Mesenchymal stem cell (in vitro differentiated cells and primary cell): ENCODE measurements at regions not wholly inside any gene's neighbourhood (a gene's known extent, or its start where the extent isn't known, plus 50 kb on each side); places are given as distances from the start of the nearest gene placed in this dataset.

Source experiments
- DNase-seq: peaks from one replicate; pipeline ENCODE4 v3.0.0-alpha.2; 2013
- H2AFZ ChIP-seq: one replicate; pipeline ENCODE4 v1.6.1; 2013; ENCODE audit warnings: low read depth, mild to moderate bottlenecking, control low read depth, inconsistent platforms, low read length, moderate library complexity
- H2AK5ac ChIP-seq: 2 replicates; pipeline ENCODE4 v1.6.1; 2013; ENCODE audit warnings: low read length, moderate library complexity, mild to moderate bottlenecking, inconsistent platforms; ENCODE audit not compliant: severe bottlenecking
- H2BK120ac ChIP-seq: one replicate; pipeline ENCODE4 v1.6.1; 2013; ENCODE audit warnings: low read depth, mild to moderate bottlenecking, inconsistent platforms, low read length, moderate library complexity
- H2BK12ac ChIP-seq, 2 experiments: one replicate each; pipeline ENCODE4 v1.6.1; 2013; ENCODE audit warnings: inconsistent platforms in 2 of 2, low read length in 2 of 2, mild to moderate bottlenecking in 2 of 2, moderate library complexity in 2 of 2, control low read depth in 1 of 2
- H2BK15ac ChIP-seq: one replicate; pipeline ENCODE4 v1.6.1; 2013; ENCODE audit warnings: mild to moderate bottlenecking, low read depth, inconsistent platforms; ENCODE audit not compliant: poor library complexity, severe bottlenecking
- H2BK5ac ChIP-seq: 2 replicates; pipeline ENCODE4 v1.6.1; 2013; ENCODE audit warnings: low read depth, mild to moderate bottlenecking, low read length, control low read depth, inconsistent platforms; ENCODE audit not compliant: poor library complexity, severe bottlenecking
- H3K14ac ChIP-seq, 2 experiments: one replicate each; pipeline ENCODE4 v1.6.1; 2013; ENCODE audit warnings: inconsistent platforms in 2 of 2, low read length in 2 of 2, control low read depth in 1 of 2, mild to moderate bottlenecking in 1 of 2, moderate library complexity in 1 of 2
- H3K18ac ChIP-seq, 2 experiments: one replicate each; pipeline ENCODE4 v1.6.1; 2013; ENCODE audit warnings: inconsistent platforms in 2 of 2, low read length in 2 of 2, control low read depth in 1 of 2, low read depth in 1 of 2, mild to moderate bottlenecking in 1 of 2
- H3K23ac ChIP-seq, 2 experiments: one replicate each; pipeline ENCODE4 v1.6.1; 2013; ENCODE audit warnings: inconsistent platforms in 2 of 2, low read length in 2 of 2, mild to moderate bottlenecking in 2 of 2, moderate library complexity in 2 of 2, control low read depth in 1 of 2
- H3K27ac ChIP-seq: 2 replicates; pipeline ENCODE4 v1.5.1; 2013; ENCODE audit warnings: mild to moderate bottlenecking, moderate library complexity, low read length, control low read depth, inconsistent platforms; ENCODE audit not compliant: poor library complexity, severe bottlenecking
- H3K27me3 ChIP-seq, 2 experiments: 2 replicates each; pipeline versions ENCODE4 v1.6.1 to v1.7.0; 2013; ENCODE audit warnings: low read length in 2 of 2, mild to moderate bottlenecking in 2 of 2, moderate library complexity in 2 of 2, control low read depth in 1 of 2, inconsistent platforms in 1 of 2; ENCODE audit not compliant: control insufficient read depth in 1 of 2, insufficient read depth in 1 of 2
- H3K36me3 ChIP-seq, 2 experiments: 2 replicates each; pipeline versions ENCODE4 v1.6.1 to v1.7.0; 2013; ENCODE audit warnings: low read length in 2 of 2, control low read depth in 1 of 2, inconsistent platforms in 1 of 2, low read depth in 1 of 2, mild to moderate bottlenecking in 1 of 2; ENCODE audit not compliant: insufficient read depth in 2 of 2, control insufficient read depth in 1 of 2
- H3K4ac ChIP-seq, 2 experiments: one replicate each; pipeline ENCODE4 v1.6.1; 2013; ENCODE audit warnings: inconsistent platforms in 2 of 2, low read length in 2 of 2, mild to moderate bottlenecking in 2 of 2, moderate library complexity in 2 of 2, control low read depth in 1 of 2, low read depth in 1 of 2
- H3K4me1 ChIP-seq: 2 replicates; pipeline ENCODE4 v1.6.1; 2013; ENCODE audit warnings: low read depth, low read length, control low read depth; ENCODE audit not compliant: control insufficient read depth, insufficient read depth
- H3K4me2 ChIP-seq: 2 replicates; pipeline ENCODE4 v1.6.1; 2013; ENCODE audit warnings: low read length, mild to moderate bottlenecking, inconsistent platforms; ENCODE audit not compliant: poor library complexity, severe bottlenecking
- H3K4me3 ChIP-seq, 2 experiments: 2 replicates each; pipeline versions ENCODE4 v1.5.1 to v1.7.0; 2013; ENCODE audit warnings: low read length in 2 of 2, mild to moderate bottlenecking in 2 of 2, control low read depth in 1 of 2, low read depth in 1 of 2; ENCODE audit not compliant: insufficient read depth in 1 of 2
- H3K79me1 ChIP-seq: replicated peaks from 2 replicates; pipeline ENCODE4 v1.6.1; 2013; ENCODE audit warnings: mild to moderate bottlenecking, control low read depth, low read length, inconsistent platforms; ENCODE audit not compliant: poor library complexity, severe bottlenecking
- H3K9ac ChIP-seq: 2 replicates; pipeline ENCODE4 v1.7.0; 2013; ENCODE audit warnings: mild to moderate bottlenecking, low read length, moderate library complexity
- H3K9me3 ChIP-seq: 2 replicates; pipeline ENCODE4 v1.7.0; 2013; ENCODE audit warnings: mild to moderate bottlenecking, low read length; ENCODE audit not compliant: control insufficient read depth
- H4K8ac ChIP-seq: one replicate; pipeline ENCODE4 v1.6.1; 2013; ENCODE audit warnings: inconsistent platforms, mild to moderate bottlenecking, low read length, moderate library complexity
- H4K91ac ChIP-seq: one replicate; pipeline ENCODE4 v1.6.1; 2013; ENCODE audit warnings: mild to moderate bottlenecking, low read length, inconsistent platforms
- WGBS: methylation state at CpG from one replicate; pipeline ENCODE4 v1.1.7; 2013; ENCODE audit warnings: mixed read lengths; 5-methylcytosine and 5-hydroxymethylcytosine counted together

DNA sequence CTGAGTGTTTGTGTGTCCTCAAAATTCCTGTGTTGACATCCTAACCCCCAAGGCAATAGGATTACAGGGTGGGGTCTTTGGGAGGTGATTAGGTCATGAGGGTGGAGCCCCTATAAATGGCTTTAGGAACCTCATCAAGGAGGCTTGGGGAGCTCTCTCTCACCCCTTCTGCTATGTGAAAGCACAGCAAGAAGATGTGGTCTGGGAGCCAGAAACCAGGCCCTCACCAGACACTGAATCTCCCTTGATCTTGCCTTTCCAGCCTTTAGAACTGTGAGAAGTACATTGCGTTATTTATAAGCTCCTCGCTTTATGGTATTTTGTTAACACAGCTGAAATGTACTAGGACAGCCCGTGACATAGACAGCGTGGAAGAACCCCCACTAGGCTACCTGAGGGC, 712.0 kb upstream of the SGCG start:
- H3K9ac ChIP-seq: no peak overlapping the region
- H3K23ac ChIP-seq: no peak overlapping the region
- H2BK5ac ChIP-seq: no peak overlapping the region
- H3K4me2 ChIP-seq: no peak overlapping the region
- no peaks in the 10 kb centered on the region for H3K36me3 ChIP-seq
- no peak overlapping the region for H4K91ac ChIP-seq
- no peak for DNase-seq
- H3K27me3 ChIP-seq: no peaks in the 10 kb centered on the region
- H3K4me3 ChIP-seq: no peak overlapping the region
- no peak overlapping the region for H3K14ac ChIP-seq
- no peak overlapping the region for H3K18ac ChIP-seq
- no peaks in the 10 kb centered on the region for H3K4me1 ChIP-seq
- H2AK5ac ChIP-seq: no peak overlapping the region
- no peak overlapping the region for H2BK15ac ChIP-seq
- no peak overlapping the region for H4K8ac ChIP-seq
- H3K4ac ChIP-seq: no peak overlapping the region
- no peak overlapping the region for H2BK120ac ChIP-seq
- WGBS: 54% methylated on average over 4 of the region's 4 CpGs
- H3K27ac ChIP-seq: no peak overlapping the region
- no peaks in the 10 kb centered on the region for H3K79me1 ChIP-seq
- no peaks in the 10 kb centered on the region for H3K9me3 ChIP-seq
- H2BK12ac ChIP-seq: no peak overlapping the region
- H2AFZ ChIP-seq: no peak overlapping the region

DNA sequence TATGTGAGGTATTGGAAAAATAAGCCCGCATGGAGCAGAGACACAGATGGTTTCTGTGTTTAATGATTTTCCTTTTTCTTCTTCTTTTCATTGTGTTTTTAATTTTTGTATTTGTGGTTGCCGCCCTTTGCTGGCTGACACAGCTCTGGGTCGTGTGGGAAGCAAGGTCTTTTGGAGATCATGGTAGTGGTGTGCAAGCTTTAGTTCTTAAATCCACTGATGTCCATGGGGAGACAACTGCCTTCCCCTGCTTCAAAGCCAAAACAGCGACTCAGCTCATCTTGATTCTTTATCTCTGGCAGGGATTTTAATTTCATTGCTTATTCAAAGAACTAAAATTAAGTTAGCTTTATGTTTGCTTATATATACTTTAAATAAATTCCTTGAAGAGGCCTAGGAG, 711.3 kb upstream of the SGCG start:
- 66% methylated on average over 3 of the region's 4 CpGs for WGBS
- no peak overlapping the region for H3K14ac ChIP-seq
- H3K27me3 ChIP-seq: no peaks in the 10 kb centered on the region
- no peaks in the 10 kb centered on the region for H3K79me1 ChIP-seq
- no peak overlapping the region for H2BK5ac ChIP-seq
- H3K9ac ChIP-seq: no peak overlapping the region
- no peak overlapping the region for H3K18ac ChIP-seq
- H2BK120ac ChIP-seq: no peak overlapping the region
- no peaks in the 10 kb centered on the region for H3K9me3 ChIP-seq
- no peak overlapping the region for H3K4me3 ChIP-seq
- H3K4ac ChIP-seq: no peak overlapping the region
- no peak overlapping the region for H4K8ac ChIP-seq
- H2BK15ac ChIP-seq: no peak overlapping the region
- H3K36me3 ChIP-seq: no peaks in the 10 kb centered on the region
- no peak overlapping the region for H4K91ac ChIP-seq
- no peak overlapping the region for H3K4me2 ChIP-seq
- no peak overlapping the region for H2BK12ac ChIP-seq
- no peak for DNase-seq
- H2AFZ ChIP-seq: no peak overlapping the region
- no peaks in the 10 kb centered on the region for H3K4me1 ChIP-seq
- H3K23ac ChIP-seq: no peak overlapping the region
- no peak overlapping the region for H2AK5ac ChIP-seq
- peak overlapping the region; percentile 7 for H3K27ac ChIP-seq

DNA sequence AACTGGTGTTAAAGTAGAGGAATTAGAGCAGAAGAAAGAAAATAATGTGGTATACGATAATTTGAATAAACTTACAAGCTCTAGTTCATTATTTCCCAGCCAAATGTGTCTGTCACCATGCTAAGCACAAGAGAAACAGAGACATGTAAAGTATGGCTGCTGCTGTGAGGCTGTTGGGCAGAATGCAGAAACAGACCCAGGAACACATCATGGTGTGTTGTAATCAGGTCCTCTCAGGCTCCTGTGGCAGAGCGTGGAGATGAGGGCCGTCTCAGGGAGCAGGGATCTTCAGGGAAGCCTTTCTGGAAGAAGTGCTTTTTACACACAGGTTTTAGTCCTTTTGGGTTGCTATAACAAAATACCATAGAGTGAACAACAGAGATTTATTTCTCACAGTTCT, 710.7 kb upstream of the SGCG start:
- Histone ChIP-seq H2BK12ac (no peak overlapping the region), H4K8ac (no peak overlapping the region), H2AK5ac (no peak overlapping the region), H3K9me3 (no peaks in the 10 kb centered on the region), H3K36me3 (no peaks in the 10 kb centered on the region), H2AFZ (no peak overlapping the region), H3K27me3 (no peaks in the 10 kb centered on the region), H3K4me1 (no peaks in the 10 kb centered on the region), H3K4ac (no peak overlapping the region), H3K79me1 (no peaks in the 10 kb centered on the region), H3K27ac (no peak overlapping the region), H2BK15ac (no peak overlapping the region), H3K4me2 (no peak overlapping the region), H2BK5ac (no peak overlapping the region), H3K9ac (no peak overlapping the region), H2BK120ac (no peak overlapping the region), H3K14ac (no peak overlapping the region), H3K4me3 (no peak overlapping the region), H3K23ac (no peak overlapping the region), H3K18ac (no peak overlapping the region), H4K91ac (no peak overlapping the region)
- WGBS: 59% methylated on average over 2 of the region's 3 CpGs
- DNase-seq: no peak

DNA sequence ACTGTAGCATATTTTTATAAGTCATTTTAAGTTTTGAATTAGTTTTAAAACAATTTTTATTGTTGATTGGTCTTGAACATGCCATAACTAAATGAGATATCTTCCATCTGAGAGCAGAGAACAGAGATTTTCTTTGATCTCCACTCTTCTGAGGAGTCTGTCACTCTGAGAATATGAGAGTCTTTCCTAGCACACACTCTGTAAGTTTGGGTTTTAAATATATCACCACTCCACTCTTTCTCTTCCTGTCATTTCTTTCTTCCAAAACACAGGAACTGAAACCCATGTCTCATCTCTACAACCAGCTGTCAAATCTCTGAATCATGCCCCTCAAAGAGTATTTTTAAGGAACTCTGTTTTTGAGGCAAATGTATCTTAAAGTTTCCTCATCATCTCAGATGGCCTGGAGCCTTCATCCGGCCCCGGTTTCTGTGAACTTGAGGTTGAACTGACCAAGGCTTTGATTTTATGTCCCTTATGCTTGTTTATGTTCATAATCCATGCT, 698.2 kb upstream of the SGCG start:
- H3K9ac ChIP-seq: no peak overlapping the region
- no peak overlapping the region for H2BK12ac ChIP-seq
- no peak overlapping the region for H4K91ac ChIP-seq
- H3K18ac ChIP-seq: no peak overlapping the region
- H3K79me1 ChIP-seq: no peaks in the 10 kb centered on the region
- no peak overlapping the region for H3K4me3 ChIP-seq
- H3K4ac ChIP-seq: no peak overlapping the region
- H3K27me3 ChIP-seq: no peaks in the 10 kb centered on the region
- H3K4me1 ChIP-seq: peaks cover 3% of the 10 kb centered on the region
- no peak overlapping the region for H2BK15ac ChIP-seq
- no peaks in the 10 kb centered on the region for H3K36me3 ChIP-seq
- H2AFZ ChIP-seq: no peak overlapping the region
- H4K8ac ChIP-seq: no peak overlapping the region
- H2BK120ac ChIP-seq: no peak overlapping the region
- no peak overlapping the region for H3K23ac ChIP-seq
- 92% methylated on average over 2 of the region's 2 CpGs for WGBS
- H3K4me2 ChIP-seq: no peak overlapping the region
- no peak overlapping the region for H3K27ac ChIP-seq
- no peak overlapping the region for H2AK5ac ChIP-seq
- no peak overlapping the region for H3K14ac ChIP-seq
- DNase-seq: no peak
- H2BK5ac ChIP-seq: no peak overlapping the region
- peaks cover 19% of the 10 kb centered on the region for H3K9me3 ChIP-seq
